ENCODE measurements at regions not wholly inside any gene's neighbourhood (a gene's known extent, or its start where the extent isn't known, plus 50 kb on each side); places are given as distances from the start of the nearest gene placed in this dataset.

- TF ChIP-seq POLR2A (IDR thresholded peaks at IDR 0.05; ENCODE audit: low read depth, low read length) (no peak), CTCF (conservative IDR thresholded peaks at IDR 0.05; ENCODE audit: low read depth, low read length) (no peak), MXI1 (IDR thresholded peaks at IDR 0.05; ENCODE audit: borderline replicate concordance, low read depth, low read length) (no peak), RAD21 (IDR thresholded peaks at IDR 0.05; ENCODE audit: low read length) (no peak), FOS (IDR thresholded peaks at IDR 0.05; ENCODE audit: low read depth, low read length) (no peak), MAZ (IDR thresholded peaks at IDR 0.05; ENCODE audit: borderline replicate concordance, low read depth, low read length) (no peak), SMC3 (IDR thresholded peaks at IDR 0.05; ENCODE audit: low read depth, low read length) (no peak)
- TF ChIP-seq, protein P1, sequence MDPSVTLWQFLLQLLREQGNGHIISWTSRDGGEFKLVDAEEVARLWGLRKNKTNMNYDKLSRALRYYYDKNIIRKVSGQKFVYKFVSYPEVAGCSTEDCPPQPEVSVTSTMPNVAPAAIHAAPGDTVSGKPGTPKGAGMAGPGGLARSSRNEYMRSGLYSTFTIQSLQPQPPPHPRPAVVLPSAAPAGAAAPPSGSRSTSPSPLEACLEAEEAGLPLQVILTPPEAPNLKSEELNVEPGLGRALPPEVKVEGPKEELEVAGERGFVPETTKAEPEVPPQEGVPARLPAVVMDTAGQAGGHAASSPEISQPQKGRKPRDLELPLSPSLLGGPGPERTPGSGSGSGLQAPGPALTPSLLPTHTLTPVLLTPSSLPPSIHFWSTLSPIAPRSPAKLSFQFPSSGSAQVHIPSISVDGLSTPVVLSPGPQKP (IDR thresholded peaks at IDR 0.05; ENCODE audit: borderline replicate concordance, low read depth, low read length): no peak
These were observed 319.5 kb upstream of the FAT3 start for GRCh38 chr11:91904792-91905785.

Data from IMR-90 (cell line).